ENCODE measurements at regions not wholly inside any gene's neighbourhood (a gene's known extent, or its start where the extent isn't known, plus 50 kb on each side); places are given as distances from the start of the nearest gene placed in this dataset.
"Not testable (repeated sequence)": the region's sequence is repeated elsewhere in the genome, so short reads cannot be mapped to it uniquely, and the experiment has no call there.

DNA sequence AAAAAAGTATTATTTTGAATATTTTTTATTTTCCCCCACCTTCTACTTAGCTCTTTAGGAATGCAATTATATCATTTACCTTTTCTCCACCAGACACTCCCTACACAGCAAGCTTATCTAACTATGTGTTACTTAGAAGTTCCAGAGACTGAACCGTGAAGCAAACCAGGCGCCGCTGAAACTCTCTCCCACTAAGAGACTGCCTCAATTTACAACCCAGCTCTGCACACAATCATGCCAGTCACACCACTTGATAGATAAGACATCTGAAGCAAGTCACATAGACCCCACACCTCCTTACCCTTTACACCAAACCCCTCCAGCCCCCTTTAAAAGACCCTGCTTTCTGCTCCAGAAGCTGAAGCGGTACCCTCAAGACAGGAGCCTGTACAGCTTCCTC is 245.5 kb downstream of the S1PR1 start:
- H3K27me3 ChIP-seq (ENCODE audit: insufficient read depth, low read length): peaks cover 13% of the 10 kb centered on the region; the same call in 1 of the 2 replicates
- no peaks in the 10 kb centered on the region for H3K36me3 ChIP-seq (ENCODE audit: insufficient read depth, low read length)
- H3K4me1 ChIP-seq (ENCODE audit: control insufficient read depth, insufficient read depth, low read length, unreplicated experiment): no peaks in the 10 kb centered on the region
- no peak overlapping the region for H3K4me3 ChIP-seq (ENCODE audit: low read depth, low read length)
- no peaks in the 10 kb centered on the region for H3K79me2 ChIP-seq (ENCODE audit: control insufficient read depth, insufficient read depth, low read length, unreplicated experiment)
- no peak overlapping the region for H3K27ac ChIP-seq (ENCODE audit: low read depth, low read length)
- H2AFZ ChIP-seq (ENCODE audit: low read length, unreplicated experiment): no peak overlapping the region

DNA sequence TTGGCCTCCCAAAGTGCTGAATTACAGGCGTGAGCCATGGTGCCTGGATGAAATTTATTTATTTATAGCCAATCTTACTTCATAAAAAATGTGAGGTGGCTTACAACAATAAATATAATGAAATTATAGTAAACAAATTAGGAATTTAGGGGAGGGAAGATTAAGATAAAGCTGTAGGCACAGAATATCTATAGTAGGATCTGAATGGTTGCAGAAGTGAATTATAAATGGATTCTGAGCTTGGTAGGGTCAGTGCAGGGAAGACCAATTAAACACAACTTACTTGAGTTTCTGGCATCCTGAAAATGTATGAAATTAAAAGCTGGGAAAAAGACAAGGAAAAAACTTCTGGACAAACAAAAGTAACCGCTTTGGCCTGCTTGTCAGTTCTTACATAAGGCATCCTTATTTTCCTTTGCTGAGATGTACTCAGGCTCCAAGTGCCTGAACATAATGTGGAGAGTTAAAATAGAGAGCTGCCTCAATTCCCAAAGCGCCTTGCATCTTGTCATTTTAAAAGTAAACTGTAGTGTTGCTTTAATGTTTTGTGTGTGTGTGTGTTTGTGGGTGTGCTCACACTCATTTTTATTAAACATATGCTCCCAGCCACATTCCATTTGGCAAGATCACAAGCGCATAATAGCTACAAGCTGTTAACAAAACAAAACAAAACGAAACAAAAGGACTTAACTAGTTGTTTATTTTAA is 247.3 kb downstream of the S1PR1 start:
- Histone ChIP-seq H3K4me3 (ENCODE audit: low read depth, low read length) (no peak overlapping the region), H3K27ac (ENCODE audit: low read depth, low read length) (no peak overlapping the region), H3K36me3 (ENCODE audit: insufficient read depth, low read length) (no peaks in the 10 kb centered on the region)

GRCh38 chr1:101484689-101485338 is 248.0 kb downstream of the S1PR1 start:
- H3K4me1 ChIP-seq (ENCODE audit: control insufficient read depth, insufficient read depth, low read length, unreplicated experiment): no peaks in the 10 kb centered on the region
- no peak overlapping the region for H3K27ac ChIP-seq (ENCODE audit: low read depth, low read length)
- H3K36me3 ChIP-seq (ENCODE audit: insufficient read depth, low read length): no peaks in the 10 kb centered on the region
- no peak overlapping the region for H3K4me3 ChIP-seq (ENCODE audit: low read depth, low read length)
- H3K79me2 ChIP-seq (ENCODE audit: control insufficient read depth, insufficient read depth, low read length, unreplicated experiment): no peaks in the 10 kb centered on the region
- no peak overlapping the region for H2AFZ ChIP-seq (ENCODE audit: low read length, unreplicated experiment)
- peaks cover 8% of the 10 kb centered on the region; the same call in 1 of the 2 replicates for H3K27me3 ChIP-seq (ENCODE audit: insufficient read depth, low read length)

More for the DNA sequence above, 247.3 kb downstream of the S1PR1 start:
- Histone ChIP-seq H2AFZ (ENCODE audit: low read length, unreplicated experiment) (no peak overlapping the region), H3K4me1 (ENCODE audit: control insufficient read depth, insufficient read depth, low read length, unreplicated experiment) (no peaks in the 10 kb centered on the region), H3K27me3 (ENCODE audit: insufficient read depth, low read length) (peaks cover 8% of the 10 kb centered on the region; the same call in 1 of the 2 replicates), H3K79me2 (ENCODE audit: control insufficient read depth, insufficient read depth, low read length, unreplicated experiment) (no peaks in the 10 kb centered on the region)

GRCh38 chr1:101485712-101486111 is 248.9 kb downstream of the S1PR1 start:
- Histone ChIP-seq H3K4me3 (ENCODE audit: low read depth, low read length) (no peak overlapping the region), H3K79me2 (ENCODE audit: control insufficient read depth, insufficient read depth, low read length, unreplicated experiment) (no peaks in the 10 kb centered on the region), H3K27ac (ENCODE audit: low read depth, low read length) (no peak overlapping the region), H3K4me1 (ENCODE audit: control insufficient read depth, insufficient read depth, low read length, unreplicated experiment) (no peaks in the 10 kb centered on the region), H3K27me3 (ENCODE audit: insufficient read depth, low read length) (peaks cover 8% of the 10 kb centered on the region; the same call in 1 of the 2 replicates), H3K36me3 (ENCODE audit: insufficient read depth, low read length) (no peaks in the 10 kb centered on the region), H2AFZ (ENCODE audit: low read length, unreplicated experiment) (no peak overlapping the region)

DNA sequence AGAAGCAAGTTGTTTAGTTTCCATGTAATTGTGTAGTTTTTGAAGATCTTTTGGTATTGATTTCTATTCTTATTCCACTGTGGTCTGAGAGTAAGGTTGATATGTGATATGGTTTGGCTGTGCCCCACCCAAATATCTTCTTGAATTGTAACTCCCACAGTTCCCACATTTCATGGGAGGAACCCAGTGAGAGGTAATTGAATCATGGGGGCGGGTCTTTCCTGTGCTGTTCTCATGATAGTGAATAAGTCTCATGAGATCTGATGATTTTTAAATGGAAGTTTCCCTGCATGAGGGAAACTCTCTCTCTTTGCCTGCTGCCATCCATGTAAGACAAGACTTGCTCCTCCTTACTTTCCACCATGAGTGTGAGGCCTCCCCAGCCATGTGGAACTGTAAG is 255.3 kb downstream of the S1PR1 start:
- H3K27ac ChIP-seq (ENCODE audit: low read depth, low read length); H3K4me1 ChIP-seq (ENCODE audit: control insufficient read depth, insufficient read depth, low read length, unreplicated experiment); H3K27me3 ChIP-seq (ENCODE audit: insufficient read depth, low read length); H2AFZ ChIP-seq (ENCODE audit: low read length, unreplicated experiment); H3K36me3 ChIP-seq (ENCODE audit: insufficient read depth, low read length); H3K4me3 ChIP-seq (ENCODE audit: low read depth, low read length); H3K79me2 ChIP-seq (ENCODE audit: control insufficient read depth, insufficient read depth, low read length, unreplicated experiment): not testable (repeated sequence)

GRCh38 chr1:101493920-101494319 is 257.1 kb downstream of the S1PR1 start:
- H3K4me3 ChIP-seq (ENCODE audit: low read depth, low read length); H3K27me3 ChIP-seq (ENCODE audit: insufficient read depth, low read length); H3K79me2 ChIP-seq (ENCODE audit: control insufficient read depth, insufficient read depth, low read length, unreplicated experiment); H2AFZ ChIP-seq (ENCODE audit: low read length, unreplicated experiment); H3K36me3 ChIP-seq (ENCODE audit: insufficient read depth, low read length); H3K27ac ChIP-seq (ENCODE audit: low read depth, low read length); H3K4me1 ChIP-seq (ENCODE audit: control insufficient read depth, insufficient read depth, low read length, unreplicated experiment): not testable (repeated sequence)

GRCh38 chr1:101496109-101496508 is 259.3 kb downstream of the S1PR1 start:
- Histone ChIP-seq H3K27me3 (ENCODE audit: insufficient read depth, low read length) (no peaks in the 10 kb centered on the region), H3K79me2 (ENCODE audit: control insufficient read depth, insufficient read depth, low read length, unreplicated experiment) (no peaks in the 10 kb centered on the region), H2AFZ (ENCODE audit: low read length, unreplicated experiment) (no peak overlapping the region), H3K27ac (ENCODE audit: low read depth, low read length) (no peak overlapping the region), H3K36me3 (ENCODE audit: insufficient read depth, low read length) (no peaks in the 10 kb centered on the region), H3K4me1 (ENCODE audit: control insufficient read depth, insufficient read depth, low read length, unreplicated experiment) (no peaks in the 10 kb centered on the region), H3K4me3 (ENCODE audit: low read depth, low read length) (no peak overlapping the region)

DNA sequence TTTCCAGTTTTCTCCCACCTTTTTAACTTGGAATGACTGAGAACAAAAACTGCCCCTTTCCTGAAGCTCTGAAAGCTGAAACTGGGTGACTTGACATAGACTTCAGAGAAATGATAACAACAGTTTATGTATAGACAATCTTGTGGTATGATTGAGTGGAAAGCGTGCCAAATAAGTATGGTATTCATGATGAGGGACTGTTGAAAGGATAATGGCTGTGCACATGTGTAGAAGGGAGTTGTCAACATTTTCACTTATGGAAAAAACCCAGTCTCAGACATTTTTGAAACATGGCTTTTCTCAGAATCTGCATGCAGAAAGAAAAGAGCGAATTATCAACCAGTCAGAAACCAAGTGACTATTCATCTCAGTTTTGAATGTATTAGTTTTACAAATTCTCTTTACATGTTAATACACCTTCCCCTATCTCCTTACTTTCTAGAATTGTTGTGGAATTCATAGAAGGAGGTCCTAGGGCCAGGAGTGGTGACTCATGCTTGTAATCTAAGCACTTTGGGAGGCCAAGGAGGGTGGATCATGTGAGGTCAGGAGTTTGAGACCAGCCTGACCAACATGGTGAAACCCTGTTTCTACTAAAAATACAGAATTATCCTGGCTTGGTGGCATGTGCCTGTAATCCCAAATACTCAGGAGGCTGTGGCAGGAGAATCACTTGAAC is 261.2 kb downstream of the S1PR1 start:
- Histone ChIP-seq H3K36me3 (ENCODE audit: insufficient read depth, low read length) (no peaks in the 10 kb centered on the region), H3K4me3 (ENCODE audit: low read depth, low read length) (no peak overlapping the region), H3K27ac (ENCODE audit: low read depth, low read length) (no peak overlapping the region), H3K4me1 (ENCODE audit: control insufficient read depth, insufficient read depth, low read length, unreplicated experiment) (no peaks in the 10 kb centered on the region), H3K79me2 (ENCODE audit: control insufficient read depth, insufficient read depth, low read length, unreplicated experiment) (no peaks in the 10 kb centered on the region), H2AFZ (ENCODE audit: low read length, unreplicated experiment) (no peak overlapping the region), H3K27me3 (ENCODE audit: insufficient read depth, low read length) (no peaks in the 10 kb centered on the region)

DNA sequence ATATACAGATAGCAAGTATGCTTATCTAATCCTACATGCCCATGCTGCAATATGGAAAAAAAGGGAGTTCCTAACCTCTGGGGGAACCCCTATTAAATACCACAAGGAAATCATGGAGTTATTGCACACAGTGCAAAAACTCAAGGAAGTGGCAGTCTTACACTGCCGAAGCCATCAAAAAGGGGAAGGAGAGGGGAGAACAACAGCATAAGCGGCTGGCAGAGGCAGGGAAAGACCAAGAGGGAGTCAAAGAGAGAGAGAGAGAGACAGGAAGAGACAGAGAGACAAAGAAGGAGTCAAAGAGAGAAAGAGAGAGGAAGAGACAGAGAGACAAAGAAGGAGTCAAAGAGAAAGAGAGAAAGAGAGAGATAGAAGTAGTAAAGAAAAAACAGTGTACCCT is 267.3 kb downstream of the S1PR1 start:
- H2AFZ ChIP-seq (ENCODE audit: low read length, unreplicated experiment); H3K27me3 ChIP-seq (ENCODE audit: insufficient read depth, low read length); H3K36me3 ChIP-seq (ENCODE audit: insufficient read depth, low read length); H3K4me1 ChIP-seq (ENCODE audit: control insufficient read depth, insufficient read depth, low read length, unreplicated experiment); H3K79me2 ChIP-seq (ENCODE audit: control insufficient read depth, insufficient read depth, low read length, unreplicated experiment); H3K27ac ChIP-seq (ENCODE audit: low read depth, low read length); H3K4me3 ChIP-seq (ENCODE audit: low read depth, low read length): not testable (repeated sequence)

DNA sequence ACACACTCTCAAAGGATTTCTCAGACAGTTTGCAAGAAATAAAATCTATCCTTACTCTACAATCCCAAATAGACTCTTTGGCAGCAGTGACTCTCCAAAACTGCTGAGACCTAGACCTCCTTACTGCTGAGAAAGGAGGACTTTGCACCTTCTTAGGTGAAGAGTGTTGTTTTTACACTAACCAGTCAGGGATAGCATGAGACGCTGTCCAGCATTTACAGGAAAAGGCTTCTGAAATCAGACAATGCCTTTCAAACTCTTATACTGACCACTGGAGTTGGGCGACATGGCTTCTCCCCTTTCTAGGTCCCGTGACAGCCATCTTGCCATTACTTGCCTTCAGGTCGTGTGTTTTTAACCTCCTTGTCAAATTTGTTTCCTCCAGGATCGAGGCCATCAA is 268.4 kb downstream of the S1PR1 start:
- H2AFZ ChIP-seq (ENCODE audit: low read length, unreplicated experiment); H3K27ac ChIP-seq (ENCODE audit: low read depth, low read length); H3K4me1 ChIP-seq (ENCODE audit: control insufficient read depth, insufficient read depth, low read length, unreplicated experiment); H3K27me3 ChIP-seq (ENCODE audit: insufficient read depth, low read length); H3K4me3 ChIP-seq (ENCODE audit: low read depth, low read length); H3K79me2 ChIP-seq (ENCODE audit: control insufficient read depth, insufficient read depth, low read length, unreplicated experiment); H3K36me3 ChIP-seq (ENCODE audit: insufficient read depth, low read length): not testable (repeated sequence)
